PFSK-1 (cell line): ENCODE measurements at regions not wholly inside any gene's neighbourhood (a gene's known extent, or its start where the extent isn't known, plus 50 kb on each side); places are given as distances from the start of the nearest gene placed in this dataset.

Experiments
- FOXP2 ChIP-seq: optimal IDR thresholded peaks from 2 replicates; pipeline ENCODE3; 2011; ENCODE audit warnings: borderline replicate concordance, control low read depth, inconsistent platforms; ENCODE audit not compliant: insufficient read depth; ENCODE audit errors: extremely low read length, extremely low read depth
- POLR2AphosphoS5 ChIP-seq: IDR thresholded peaks from 2 replicates; pipeline ENCODE4 v1.6.1; 2012; ENCODE audit warnings: low read depth, mild to moderate bottlenecking, control low read depth, low read length, moderate library complexity
- REST ChIP-seq, 2 experiments: IDR thresholded peaks; 2 replicates each; pipeline versions ENCODE4 v1.6.1 to v1.8.0; 2011 to 2012; ENCODE audit warnings: low read depth in 2 of 2, low read length in 2 of 2, control low read depth in 1 of 2, inconsistent platforms in 1 of 2, mild to moderate bottlenecking in 1 of 2, moderate library complexity in 1 of 2; ENCODE audit not compliant: insufficient read depth in 1 of 2
- SIN3A ChIP-seq: IDR thresholded peaks from 2 replicates; pipeline ENCODE4 v1.6.1; 2012; ENCODE audit warnings: mild to moderate bottlenecking, low read length, moderate library complexity, borderline replicate concordance; ENCODE audit not compliant: insufficient read depth
- TAF1 ChIP-seq: IDR thresholded peaks from 2 replicates; pipeline ENCODE4 v1.6.1; 2012; ENCODE audit warnings: low read length, control low read depth, borderline replicate concordance; ENCODE audit not compliant: insufficient read depth

GRCh38 chr5:1998716-1999317 lies 116.1 kb upstream of the IRX4 start:
- no peak for TF ChIP-seq TAF1
- no peak for TF ChIP-seq POLR2AphosphoS5
- TF ChIP-seq REST (IDR thresholded peaks at IDR 0.05; ENCODE audit: insufficient read depth in 1 of 2, low read depth in 2 of 2, low read length in 2 of 2) = no peak
- no peak for TF ChIP-seq FOXP2
- no peak for TF ChIP-seq SIN3A

GRCh38 chr5:1998348-1998669 lies 115.6 kb upstream of the IRX4 start:
- TF ChIP-seq FOXP2 (no peak), REST (IDR thresholded peaks at IDR 0.05; ENCODE audit: insufficient read depth in 1 of 2, low read depth in 2 of 2, low read length in 2 of 2) (no peak), POLR2AphosphoS5 (no peak), TAF1 (no peak), SIN3A (no peak)

GRCh38 chr5:1997640-1998347 lies 115.1 kb upstream of the IRX4 start:
- TF ChIP-seq REST (IDR thresholded peaks at IDR 0.05; ENCODE audit: insufficient read depth in 1 of 2, low read depth in 2 of 2, low read length in 2 of 2) (no peak), SIN3A (no peak), FOXP2 (no peak), TAF1 (no peak), POLR2AphosphoS5 (no peak)

GRCh38 chr5:1995491-1995890 lies 112.8 kb upstream of the IRX4 start:
- no peak for TF ChIP-seq TAF1
- TF ChIP-seq FOXP2 = no peak
- TF ChIP-seq REST (IDR thresholded peaks at IDR 0.05; ENCODE audit: insufficient read depth in 1 of 2, low read depth in 2 of 2, low read length in 2 of 2) = no peak
- no peak for TF ChIP-seq SIN3A
- no peak for TF ChIP-seq POLR2AphosphoS5
